HepG2 (cell line): ENCODE measurements at regions not wholly inside any gene's neighbourhood (a gene's known extent, or its start where the extent isn't known, plus 50 kb on each side); places are given as distances from the start of the nearest gene placed in this dataset.
A peak's percentile ranks its signal among the peaks of the same experiment; 100 is the strongest.

Experiments
- FLYWCH1 ChIP-seq: sonication (generic); formaldehyde crosslinking; IDR thresholded peaks from 2 replicates; pipeline ENCODE4 v1.8.1; 2023; ENCODE audit warnings: mild to moderate bottlenecking, missing genetic modification reagents
- GFI1 ChIP-seq: sonication (generic); formaldehyde crosslinking; IDR thresholded peaks from 2 replicates; pipeline ENCODE4 v1.5.0; 2020; ENCODE audit warnings: missing genetic modification reagents, mild to moderate bottlenecking, borderline replicate concordance
- GMEB2 ChIP-seq: IDR thresholded peaks from 2 replicates; pipeline ENCODE4 v1.6.1; 2016; ENCODE audit warnings: missing biosample characterization, missing genetic modification reagents, low read depth
- ISL2 ChIP-seq: sonication (generic); formaldehyde crosslinking; IDR thresholded peaks from 2 replicates; pipeline ENCODE4 v1.5.0; 2020; ENCODE audit warnings: missing genetic modification reagents
- KLF6 ChIP-seq: IDR thresholded peaks from 2 replicates; pipeline ENCODE4 v1.8.0; 2016; ENCODE audit warnings: missing biosample characterization, missing genetic modification reagents
- MBD4 ChIP-seq: IDR thresholded peaks from 2 replicates; pipeline ENCODE4 v1.6.1; 2012; ENCODE audit warnings: low read length, inconsistent platforms, borderline replicate concordance
- RFXANK ChIP-seq: IDR thresholded peaks from 2 replicates; pipeline ENCODE4 v1.6.1; 2016
- SPEN ChIP-seq: sonication (generic); formaldehyde crosslinking; IDR thresholded peaks from 2 replicates; pipeline ENCODE4 v1.5.1; 2020; ENCODE audit warnings: low read depth, mild to moderate bottlenecking, missing genetic modification reagents
- TBX2 ChIP-seq: sonication (generic); formaldehyde crosslinking; IDR thresholded peaks from 2 replicates; pipeline ENCODE4 v1.5.0; 2020; ENCODE audit warnings: missing genetic modification reagents, mild to moderate bottlenecking, borderline replicate concordance
- USF2 ChIP-seq, 2 experiments: sonication (generic) in 1 of 2; formaldehyde crosslinking in 1 of 2; IDR thresholded peaks; 2 replicates each; pipeline versions ENCODE4 v1.5.1 to v1.6.1; 2011 to 2020; ENCODE audit warnings: borderline replicate concordance in 1 of 2, low read depth in 1 of 2, low read length in 1 of 2, mild to moderate bottlenecking in 1 of 2, missing genetic modification reagents in 1 of 2, moderate library complexity in 1 of 2
- ZFP90 ChIP-seq: sonication (generic); formaldehyde crosslinking; IDR thresholded peaks from 2 replicates; pipeline ENCODE4 v1.8.0; 2022; ENCODE audit warnings: missing genetic modification reagents, mild to moderate bottlenecking, inconsistent platforms, borderline replicate concordance
- ZKSCAN8 ChIP-seq: IDR thresholded peaks from 2 replicates; pipeline ENCODE4 v1.6.1; 2016; ENCODE audit warnings: borderline replicate concordance, missing genetic modification reagents, missing compliant biosample characterization
- ZNF235 ChIP-seq: sonication (generic); formaldehyde crosslinking; IDR thresholded peaks from 2 replicates; pipeline ENCODE4 v1.8.1; 2023; ENCODE audit warnings: mild to moderate bottlenecking, missing genetic modification reagents, borderline replicate concordance
- ZNF468 ChIP-seq: sonication (generic); formaldehyde crosslinking; IDR thresholded peaks from 2 replicates; pipeline ENCODE4 v1.8.0; 2022; ENCODE audit warnings: mild to moderate bottlenecking, moderate library complexity, missing genetic modification reagents
- ZNF614 ChIP-seq: IDR thresholded peaks from 2 replicates; pipeline ENCODE4 v1.6.1; 2018; ENCODE audit warnings: missing biosample characterization, missing genetic modification reagents, inconsistent platforms, borderline replicate concordance
- TF ChIP-seq, protein P1 (sequence below): sonication (generic); formaldehyde crosslinking; IDR thresholded peaks from 2 replicates; pipeline ENCODE4 v1.5.1; 2020; ENCODE audit warnings: mild to moderate bottlenecking, missing genetic modification reagents

- TF ChIP-seq USF2 (IDR thresholded peaks at IDR 0.05; ENCODE audit: low read depth, low read length): peak; percentile 90
- peak; percentile 88; the same call in 1 of the 2 replicates for TF ChIP-seq USF2 (CRISPR knock-in tag; IDR thresholded peaks at IDR 0.05; ENCODE audit: borderline replicate concordance)
- no peak for TF ChIP-seq FLYWCH1 (CRISPR knock-in tag)
- TF ChIP-seq GFI1: peak; percentile 79; the same call in 1 of the 2 replicates
- no peak for TF ChIP-seq GMEB2 (CRISPR knock-in tag)
- no peak for TF ChIP-seq RFXANK (CRISPR knock-in tag)
- TF ChIP-seq ZNF468 (CRISPR knock-in tag): no peak
- 0 out of 2 replicates have a peak, but pooled peaks have one; percentile 58 for TF ChIP-seq ZKSCAN8 (CRISPR knock-in tag)
- TF ChIP-seq ZFP90 (CRISPR knock-in tag): no peak
- TF ChIP-seq TBX2 (CRISPR knock-in tag): 0 out of 2 replicates have a peak, but pooled peaks have one; percentile 22
- no peak for TF ChIP-seq ZNF235 (CRISPR knock-in tag)
- TF ChIP-seq, protein P1, sequence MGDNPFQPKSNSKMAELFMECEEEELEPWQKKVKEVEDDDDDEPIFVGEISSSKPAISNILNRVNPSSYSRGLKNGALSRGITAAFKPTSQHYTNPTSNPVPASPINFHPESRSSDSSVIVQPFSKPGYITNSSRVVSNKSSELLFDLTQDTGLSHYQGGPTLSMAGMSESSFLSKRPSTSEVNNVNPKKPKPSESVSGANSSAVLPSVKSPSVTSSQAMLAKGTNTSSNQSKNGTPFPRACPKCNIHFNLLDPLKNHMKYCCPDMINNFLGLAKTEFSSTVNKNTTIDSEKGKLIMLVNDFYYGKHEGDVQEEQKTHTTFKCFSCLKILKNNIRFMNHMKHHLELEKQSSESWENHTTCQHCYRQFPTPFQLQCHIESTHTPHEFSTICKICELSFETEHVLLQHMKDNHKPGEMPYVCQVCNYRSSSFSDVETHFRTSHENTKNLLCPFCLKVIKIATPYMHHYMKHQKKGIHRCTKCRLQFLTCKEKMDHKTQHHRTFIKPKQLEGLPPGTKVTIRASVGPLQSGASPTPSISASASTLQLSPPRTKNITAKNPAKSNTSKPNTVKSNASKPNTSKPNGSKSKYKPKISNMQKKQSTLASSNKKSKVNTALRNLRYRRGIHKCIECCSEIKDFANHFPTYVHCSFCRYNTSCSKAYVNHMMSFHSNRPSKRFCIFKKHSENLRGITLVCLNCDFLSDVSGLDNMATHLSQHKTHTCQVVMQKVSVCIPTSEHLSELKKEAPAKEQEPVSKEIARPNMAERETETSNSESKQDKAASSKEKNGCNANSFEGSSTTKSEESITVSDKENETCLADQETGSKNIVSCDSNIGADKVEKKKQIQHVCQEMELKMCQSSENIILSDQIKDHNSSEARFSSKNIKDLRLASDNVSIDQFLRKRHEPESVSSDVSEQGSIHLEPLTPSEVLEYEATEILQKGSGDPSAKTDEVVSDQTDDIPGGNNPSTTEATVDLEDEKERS (CRISPR knock-in tag): peak; percentile 37; the same call in 1 of the 2 replicates
- peak; percentile 40; the same call in 1 of the 2 replicates for TF ChIP-seq ISL2 (CRISPR knock-in tag)
- TF ChIP-seq ZNF614 (CRISPR knock-in tag): 0 out of 2 replicates have a peak, but pooled peaks have one; percentile 30
- TF ChIP-seq MBD4: no peak
- no peak for TF ChIP-seq KLF6 (CRISPR knock-in tag)
- TF ChIP-seq SPEN (CRISPR knock-in tag): 0 out of 2 replicates have a peak, but pooled peaks have one; percentile 25
These were observed 513.4 kb downstream of the MED13L start (continued) for GRCh38 chr12:115763982-115764621.
